Stomach (tissue), 8 donors: ENCODE measurements at regions not wholly inside any gene's neighbourhood (a gene's known extent, or its start where the extent isn't known, plus 50 kb on each side); places are given as distances from the start of the nearest gene placed in this dataset.
A peak's percentile ranks its signal among the peaks of the same experiment; 100 is the strongest.

ENCODE experiments used
- DNase-seq, 2 donors: peaks; one replicate each; pipeline versions ENCODE4 v3.0.0 to v3.0.0-alpha.2; 2013 to 2019
- H3K27ac ChIP-seq, 5 donors: fragments of 200-600 bp in 4 of 5; sonication (generic) in 4 of 5; one replicate each; pipeline ENCODE4 v1.5.1; 2013 to 2019; ENCODE audit warnings: mild to moderate bottlenecking in 1 of 5, moderate library complexity in 1 of 5
- H3K27me3 ChIP-seq, 3 donors: fragments of 200-600 bp; sonication (generic); one replicate each; pipeline ENCODE4 v1.5.1; 2017 to 2019; ENCODE audit warnings: mixed run types in 1 of 3
- H3K36me3 ChIP-seq, 4 donors: fragments of 200-600 bp; sonication (generic); 1 replicate in 3 of 4; 2 replicates in 1 of 4; pipeline ENCODE4 v1.5.1; 2016 to 2019
- H3K4me1 ChIP-seq, 4 donors: fragments of 200-600 bp; sonication (generic); one replicate each; pipeline ENCODE4 v1.5.1; 2016 to 2019
- H3K4me3 ChIP-seq, 4 donors: fragments of 200-600 bp; sonication (generic) in 3 of 4; one replicate each; pipeline ENCODE4 v1.5.1; 2016 to 2019; ENCODE audit warnings: mild to moderate bottlenecking in 1 of 4
- H3K9me3 ChIP-seq, 4 donors: fragments of 200-600 bp; sonication (generic); one replicate each; pipeline ENCODE4 v1.5.1; 2016 to 2019
- EP300 ChIP-seq: sonication (generic); formaldehyde crosslinking; IDR thresholded peaks from one replicate; pipeline ENCODE4 v1.6.1; 2017; ENCODE audit warnings: antibody characterized with exemption
- POLR2A ChIP-seq, 4 donors: fragments of 450-650 bp; IDR thresholded peaks; one replicate each; pipeline ENCODE4 v1.6.1; 2016; ENCODE audit warnings: antibody characterized with exemption in 4 of 4, control low read depth in 2 of 4, mild to moderate bottlenecking in 1 of 4, moderate library complexity in 1 of 4
- POLR2AphosphoS5 ChIP-seq, 3 donors: sonication (generic); formaldehyde crosslinking; IDR thresholded peaks; one replicate each; pipeline ENCODE4 v1.6.1; 2016; ENCODE audit warnings: antibody characterized with exemption in 3 of 3
- WGBS, 5 donors: extraction: QIAGEN DNeasy Blood & Tissue Kit in 3 of 5; methylation state at CpG; one replicate each; pipeline versions ENCODE4 v1.1.5 to v1.1.7; 2013 to 2018; 5-methylcytosine and 5-hydroxymethylcytosine counted together
- intact Hi-C: fragments of 100-400 bp; cut with DNase I; formaldehyde crosslinking; loops from one replicate; pipeline ENCODE4 v1.15.1; 2023; ENCODE audit warnings: low total_unique reads
- TF ChIP-seq, protein P1 (sequence below), 7 experiments: fragments of 450-650 bp in 4 of 7; fragments of 200-600 bp in 3 of 7; sonication (generic) in 3 of 7; IDR thresholded peaks; one replicate each; pipeline ENCODE4 v1.5.1; 2016 to 2019; ENCODE audit warnings: antibody characterized with exemption in 7 of 7, control low read depth in 2 of 7, mild to moderate bottlenecking in 1 of 7
- donor health status: healthy with polysubstance abuse.
- donor health status: Bipolar disorder and iron deficiency.
- donor health status: healthy.

DNA sequence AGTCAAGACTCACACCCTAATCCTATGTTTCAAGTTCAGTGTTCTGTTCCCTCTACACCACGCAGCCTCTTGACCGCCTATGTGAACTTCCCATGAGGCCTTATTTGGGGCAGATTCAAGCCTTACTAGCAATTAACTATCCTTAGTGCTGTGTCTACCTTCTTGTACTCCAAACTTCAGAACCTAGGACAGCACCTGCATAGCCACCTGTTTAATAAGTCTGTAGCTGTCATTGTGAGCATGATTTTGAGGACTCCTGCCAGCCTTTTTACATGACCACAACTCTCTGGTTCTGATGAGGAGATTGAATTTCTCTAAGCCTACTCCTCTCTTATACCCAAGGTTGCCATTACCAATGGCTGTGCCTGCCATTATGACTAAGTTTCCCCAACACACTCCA lies 50.8 kb upstream of the PCSK1 start:
- intact Hi-C loops: no loop called here
- Histone ChIP-seq H3K4me1 (no peaks in the 10 kb centered on the region), H3K36me3 (no peaks in the 10 kb centered on the region), H3K4me3 (no peak overlapping the region), H3K27me3 (no peaks in the 10 kb centered on the region), H3K27ac (no peak overlapping the region), H3K9me3 (no peaks in the 10 kb centered on the region)
- 47 to 57% (median 54%) methylated on average over 2 of the region's 2 CpGs for WGBS, 5 donors
- TF ChIP-seq POLR2AphosphoS5 (IDR thresholded peaks at IDR 0.05): no peak
- TF ChIP-seq EP300: no peak
- TF ChIP-seq, protein P1, sequence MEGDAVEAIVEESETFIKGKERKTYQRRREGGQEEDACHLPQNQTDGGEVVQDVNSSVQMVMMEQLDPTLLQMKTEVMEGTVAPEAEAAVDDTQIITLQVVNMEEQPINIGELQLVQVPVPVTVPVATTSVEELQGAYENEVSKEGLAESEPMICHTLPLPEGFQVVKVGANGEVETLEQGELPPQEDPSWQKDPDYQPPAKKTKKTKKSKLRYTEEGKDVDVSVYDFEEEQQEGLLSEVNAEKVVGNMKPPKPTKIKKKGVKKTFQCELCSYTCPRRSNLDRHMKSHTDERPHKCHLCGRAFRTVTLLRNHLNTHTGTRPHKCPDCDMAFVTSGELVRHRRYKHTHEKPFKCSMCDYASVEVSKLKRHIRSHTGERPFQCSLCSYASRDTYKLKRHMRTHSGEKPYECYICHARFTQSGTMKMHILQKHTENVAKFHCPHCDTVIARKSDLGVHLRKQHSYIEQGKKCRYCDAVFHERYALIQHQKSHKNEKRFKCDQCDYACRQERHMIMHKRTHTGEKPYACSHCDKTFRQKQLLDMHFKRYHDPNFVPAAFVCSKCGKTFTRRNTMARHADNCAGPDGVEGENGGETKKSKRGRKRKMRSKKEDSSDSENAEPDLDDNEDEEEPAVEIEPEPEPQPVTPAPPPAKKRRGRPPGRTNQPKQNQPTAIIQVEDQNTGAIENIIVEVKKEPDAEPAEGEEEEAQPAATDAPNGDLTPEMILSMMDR (IDR thresholded peaks at IDR 0.05): no peak
- no peak for TF ChIP-seq POLR2A (IDR thresholded peaks at IDR 0.05)
- peak in 1 of 2 donors; percentile 72 for DNase-seq

DNA sequence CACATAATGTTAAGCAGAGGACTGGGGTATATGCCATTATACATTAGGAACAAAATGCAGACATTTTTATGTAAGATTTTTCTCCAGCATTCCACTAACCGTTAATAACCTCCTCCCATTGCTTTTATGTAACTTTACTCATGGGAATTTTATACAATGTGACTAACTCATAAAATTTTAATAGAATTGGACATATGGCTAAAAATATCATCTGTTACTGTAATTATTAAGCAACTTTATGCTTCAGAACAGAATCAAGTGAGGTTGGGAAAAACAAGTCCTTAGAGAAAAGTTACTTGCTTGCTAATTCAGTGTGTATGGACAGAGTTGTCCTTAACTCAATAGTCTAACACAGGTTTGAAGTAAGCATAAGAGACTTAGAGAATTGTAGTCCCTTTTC lies 54.8 kb upstream of the PCSK1 start:
- Histone ChIP-seq H3K4me1 (no peaks in the 10 kb centered on the region), H3K9me3 (no peaks in the 10 kb centered on the region), H3K36me3 (no peaks in the 10 kb centered on the region), H3K4me3 (no peak overlapping the region), H3K27ac (no peak overlapping the region), H3K27me3 (no peaks in the 10 kb centered on the region)
- intact Hi-C loops: no loop called here
- TF ChIP-seq, protein P1 (IDR thresholded peaks at IDR 0.05): no peak
- TF ChIP-seq POLR2A (IDR thresholded peaks at IDR 0.05) (no peak), EP300 (no peak), POLR2AphosphoS5 (IDR thresholded peaks at IDR 0.05) (no peak)
- WGBS, 5 donors: 78 to 89% (median 83%) methylated on average over 1 of the region's 1 CpG
- DNase-seq: no peak

DNA sequence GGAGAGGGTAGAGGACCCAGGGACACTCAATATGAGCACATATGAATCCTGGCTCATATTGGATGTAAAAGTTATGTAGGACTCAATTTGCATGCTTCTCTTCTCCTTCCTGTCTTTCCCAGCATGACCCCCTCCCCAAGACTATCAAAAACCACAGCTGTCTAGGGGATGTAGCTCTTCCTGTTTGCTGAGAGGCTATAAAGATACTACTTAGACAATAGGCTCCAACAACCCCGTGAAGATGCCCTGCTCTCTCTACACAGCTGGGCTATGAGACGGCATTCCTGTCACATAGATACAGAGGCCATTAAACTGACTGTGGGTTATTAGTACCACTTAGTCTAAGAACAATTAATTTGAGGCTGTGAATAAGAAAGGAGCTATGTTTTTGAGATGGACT lies 56.5 kb upstream of the PCSK1 start:
- intact Hi-C loops: no loop called here
- H3K4me1 ChIP-seq: no peaks in the 10 kb centered on the region
- no peaks in the 10 kb centered on the region for H3K9me3 ChIP-seq
- no peak for DNase-seq
- no peak overlapping the region for H3K4me3 ChIP-seq
- TF ChIP-seq EP300 (no peak), POLR2AphosphoS5 (IDR thresholded peaks at IDR 0.05) (no peak), POLR2A (IDR thresholded peaks at IDR 0.05) (no peak)
- TF ChIP-seq, protein P1 (IDR thresholded peaks at IDR 0.05): no peak
- H3K36me3 ChIP-seq: no peaks in the 10 kb centered on the region
- H3K27me3 ChIP-seq: no peaks in the 10 kb centered on the region
- 49 to 67% (median 55%) methylated on average over 2 of the region's 2 CpGs for WGBS, 5 donors
- no peak overlapping the region for H3K27ac ChIP-seq

DNA sequence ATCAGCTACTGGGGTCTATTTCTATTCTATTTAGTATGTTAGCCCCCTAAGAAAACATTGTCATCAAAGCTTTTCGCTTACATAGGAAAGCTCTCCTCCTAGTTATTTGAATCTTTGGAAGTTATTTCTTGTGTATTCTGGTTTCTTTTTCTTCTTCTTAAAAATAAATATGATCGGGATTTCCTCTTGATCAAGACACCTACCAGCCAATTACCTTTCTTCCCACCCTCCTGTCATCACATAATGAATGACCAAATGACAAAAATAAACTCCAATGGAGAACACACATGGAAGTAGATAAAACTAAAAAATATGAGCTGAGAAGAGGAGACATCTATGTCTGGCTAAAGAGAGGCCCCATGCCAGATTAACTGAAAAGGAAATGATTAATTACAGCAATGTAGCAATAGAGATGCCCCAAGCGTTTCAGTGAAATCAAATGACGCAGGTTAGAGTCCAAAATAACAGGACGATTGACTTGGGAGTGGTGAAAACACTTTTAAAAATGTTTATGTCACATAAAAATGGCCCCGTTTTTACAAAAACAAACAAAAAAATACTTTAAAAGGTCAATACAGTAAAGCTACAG lies 59.5 kb upstream of the PCSK1 start:
- TF ChIP-seq POLR2AphosphoS5 (IDR thresholded peaks at IDR 0.05) (no peak), POLR2A (IDR thresholded peaks at IDR 0.05) (no peak), EP300 (no peak)
- TF ChIP-seq, protein P1 (IDR thresholded peaks at IDR 0.05): no peak
- intact Hi-C loops: no loop called here
- H3K4me3 ChIP-seq: no peak overlapping the region
- no peak for DNase-seq
- WGBS, 5 donors: 75 to 78% (median 77%) methylated on average over 6 of the region's 6 CpGs
- no peaks in the 10 kb centered on the region for H3K36me3 ChIP-seq
- no peak overlapping the region for H3K27ac ChIP-seq
- no peaks in the 10 kb centered on the region for H3K27me3 ChIP-seq
- no peaks in the 10 kb centered on the region for H3K9me3 ChIP-seq
- H3K4me1 ChIP-seq: no peaks in the 10 kb centered on the region
